Breast epithelium (tissue), 3 donors: ENCODE measurements at regions not wholly inside any gene's neighbourhood (a gene's known extent, or its start where the extent isn't known, plus 50 kb on each side); places are given as distances from the start of the nearest gene placed in this dataset.

Experiments
- POLR2A ChIP-seq: fragments of 450-650 bp; IDR thresholded peaks from one replicate; pipeline ENCODE4 v1.6.1; 2016; ENCODE audit warnings: antibody characterized with exemption, mild to moderate bottlenecking, moderate library complexity
- POLR2AphosphoS5 ChIP-seq, 3 donors: sonication (generic); formaldehyde crosslinking; IDR thresholded peaks; one replicate each; pipeline ENCODE4 v1.6.1; 2017; ENCODE audit warnings: antibody characterized with exemption in 3 of 3
- TF ChIP-seq, protein P1 (sequence below), 3 donors: fragments of 450-650 bp; IDR thresholded peaks; one replicate each; pipeline ENCODE4 v1.5.1; 2016 to 2017; ENCODE audit warnings: antibody characterized with exemption in 3 of 3, mild to moderate bottlenecking in 3 of 3, moderate library complexity in 3 of 3

DNA sequence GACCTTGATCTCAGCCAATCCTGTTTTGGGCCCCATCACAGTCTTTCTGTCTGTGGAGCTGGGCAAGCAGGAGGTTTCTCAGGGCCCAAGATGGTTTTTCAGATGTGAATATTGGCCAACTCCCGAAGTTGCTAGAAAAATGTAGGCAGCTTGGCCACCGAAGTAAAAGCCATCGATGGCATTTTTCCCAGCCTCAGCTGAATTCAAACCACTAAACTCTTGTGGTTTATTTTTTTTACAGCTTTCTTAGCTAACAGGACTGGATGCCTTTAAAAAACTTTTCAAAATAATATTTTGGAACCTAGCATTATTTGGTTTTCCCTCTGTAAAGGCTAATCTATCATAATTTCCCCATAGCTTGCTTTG lies 102.5 kb upstream of the ERCC6L2 start:
- TF ChIP-seq, protein P1, sequence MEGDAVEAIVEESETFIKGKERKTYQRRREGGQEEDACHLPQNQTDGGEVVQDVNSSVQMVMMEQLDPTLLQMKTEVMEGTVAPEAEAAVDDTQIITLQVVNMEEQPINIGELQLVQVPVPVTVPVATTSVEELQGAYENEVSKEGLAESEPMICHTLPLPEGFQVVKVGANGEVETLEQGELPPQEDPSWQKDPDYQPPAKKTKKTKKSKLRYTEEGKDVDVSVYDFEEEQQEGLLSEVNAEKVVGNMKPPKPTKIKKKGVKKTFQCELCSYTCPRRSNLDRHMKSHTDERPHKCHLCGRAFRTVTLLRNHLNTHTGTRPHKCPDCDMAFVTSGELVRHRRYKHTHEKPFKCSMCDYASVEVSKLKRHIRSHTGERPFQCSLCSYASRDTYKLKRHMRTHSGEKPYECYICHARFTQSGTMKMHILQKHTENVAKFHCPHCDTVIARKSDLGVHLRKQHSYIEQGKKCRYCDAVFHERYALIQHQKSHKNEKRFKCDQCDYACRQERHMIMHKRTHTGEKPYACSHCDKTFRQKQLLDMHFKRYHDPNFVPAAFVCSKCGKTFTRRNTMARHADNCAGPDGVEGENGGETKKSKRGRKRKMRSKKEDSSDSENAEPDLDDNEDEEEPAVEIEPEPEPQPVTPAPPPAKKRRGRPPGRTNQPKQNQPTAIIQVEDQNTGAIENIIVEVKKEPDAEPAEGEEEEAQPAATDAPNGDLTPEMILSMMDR (IDR thresholded peaks at IDR 0.05), result no peak
- no peak for TF ChIP-seq POLR2A
- no peak for TF ChIP-seq POLR2AphosphoS5 (IDR thresholded peaks at IDR 0.05)
